IMR-90 (cell line): ENCODE measurements at regions not wholly inside any gene's neighbourhood (a gene's known extent, or its start where the extent isn't known, plus 50 kb on each side); places are given as distances from the start of the nearest gene placed in this dataset.

Source experiments
- ATAC-seq: fragments of 200-7000 bp; cut with Tn5 transposase; 2 replicates; pipeline ENCODE4 v1.9.1; 2020; ENCODE audit warnings: low read depth, mild to moderate bottlenecking, moderate library complexity
- BruUV-seq: library from RNA; stranded (reverse); fragments of 400-500 nt; replicated peaks from 2 replicates; lab custom pipeline; 2021; lab: Mats Ljungman, UMichigan
- CTCF ChIA-PET: fragments of 300-600 bp; formaldehyde crosslinking; extraction: SDS; loops from one replicate; lab custom pipeline; 2021; ENCODE audit warnings: antibody characterized with exemption; lab: Yijun Ruan, JAX
- POLR2A ChIA-PET: fragments of 300-600 bp; sonication (Branson Sonifier 250); formaldehyde crosslinking; loops from one replicate; lab custom pipeline; 2022; ENCODE audit warnings: antibody characterized with exemption; ENCODE audit not compliant: unreplicated experiment; lab: Charles Lee
- DNase-seq: peaks from one replicate; pipeline ENCODE4 v3.0.0; 2013
- H2AFZ ChIP-seq: replicated peaks from 2 replicates; pipeline ENCODE3; 2013; ENCODE audit warnings: low read length, mild to moderate bottlenecking; ENCODE audit not compliant: poor library complexity
- H2AK5ac ChIP-seq: 2 replicates; pipeline ENCODE4 v1.6.1; 2013; ENCODE audit warnings: low read depth, low read length, inconsistent platforms
- H2AK9ac ChIP-seq: replicated peaks from 2 replicates; pipeline ENCODE3; 2013; ENCODE audit warnings: mild to moderate bottlenecking, low read depth, low read length, moderate library complexity; ENCODE audit not compliant: poor library complexity
- H2BK120ac ChIP-seq: 2 replicates; pipeline ENCODE4 v1.6.1; 2013; ENCODE audit warnings: low read depth, low read length, inconsistent platforms
- H2BK15ac ChIP-seq: 3 replicates; pipeline ENCODE4 v1.6.1; 2013; ENCODE audit warnings: low read depth, low read length, inconsistent platforms
- H2BK20ac ChIP-seq: 2 replicates; pipeline ENCODE4 v1.6.1; 2013; ENCODE audit warnings: low read depth, mild to moderate bottlenecking, inconsistent platforms, low read length, moderate library complexity
- H2BK5ac ChIP-seq: 2 replicates; pipeline ENCODE4 v1.6.1; 2013; ENCODE audit warnings: mild to moderate bottlenecking, low read depth, low read length, inconsistent platforms; ENCODE audit not compliant: poor library complexity, severe bottlenecking
- H3K14ac ChIP-seq: replicated peaks from 2 replicates; pipeline ENCODE4 v1.6.1; 2013; ENCODE audit warnings: low read depth, low read length, inconsistent platforms
- H3K18ac ChIP-seq: 2 replicates; pipeline ENCODE4 v1.6.1; 2013; ENCODE audit warnings: low read depth, low read length, control low read depth
- H3K23ac ChIP-seq: 2 replicates; pipeline ENCODE4 v1.6.1; 2013; ENCODE audit warnings: low read depth, low read length, inconsistent platforms
- H3K27ac ChIP-seq: 2 replicates; pipeline ENCODE4 v1.5.1; 2013; ENCODE audit warnings: mild to moderate bottlenecking, control low read depth, low read length; ENCODE audit not compliant: insufficient read depth
- H3K27me3 ChIP-seq: 2 replicates; pipeline ENCODE4 v1.6.1; 2013; ENCODE audit warnings: low read length; ENCODE audit not compliant: control insufficient read depth, insufficient read depth
- H3K36me3 ChIP-seq: 2 replicates; pipeline ENCODE4 v1.6.1; 2013; ENCODE audit warnings: low read length, mixed read lengths; ENCODE audit not compliant: control insufficient read depth, insufficient read depth
- H3K4ac ChIP-seq: 2 replicates; pipeline ENCODE4 v1.6.1; 2013; ENCODE audit warnings: low read depth, low read length, inconsistent platforms
- H3K4me1 ChIP-seq: 2 replicates; pipeline ENCODE4 v1.6.1; 2013; ENCODE audit warnings: low read length, mixed read lengths; ENCODE audit not compliant: control insufficient read depth, insufficient read depth
- H3K4me2 ChIP-seq: 2 replicates; pipeline ENCODE4 v1.6.1; 2013; ENCODE audit warnings: low read depth, mild to moderate bottlenecking, control low read depth, low read length, moderate library complexity
- H3K4me3 ChIP-seq: 2 replicates; pipeline ENCODE4 v1.5.1; 2013; ENCODE audit warnings: low read depth, mild to moderate bottlenecking, control low read depth, low read length, moderate library complexity; ENCODE audit not compliant: insufficient read depth
- H3K56ac ChIP-seq: 2 replicates; pipeline ENCODE4 v1.6.1; 2013; ENCODE audit warnings: low read length, inconsistent platforms; ENCODE audit not compliant: insufficient read depth; ENCODE audit errors: extremely low read depth
- H3K79me1 ChIP-seq, 2 experiments: 2 replicates each; pipeline ENCODE4 v1.6.1; 2013; ENCODE audit warnings: low read length in 2 of 2, inconsistent platforms in 1 of 2, low read depth in 1 of 2
- H3K9ac ChIP-seq: 2 replicates; pipeline ENCODE4 v1.6.1; 2013; ENCODE audit warnings: low read depth, low read length, control low read depth
- H3K9me1 ChIP-seq: 2 replicates; pipeline ENCODE4 v1.6.1; 2013; ENCODE audit warnings: low read length, inconsistent platforms; ENCODE audit not compliant: insufficient read depth
- H3K9me3 ChIP-seq: 2 replicates; pipeline ENCODE4 v1.6.1; 2013; ENCODE audit warnings: low read length; ENCODE audit not compliant: control insufficient read depth, insufficient read depth
- H4K20me1 ChIP-seq: 2 replicates; pipeline ENCODE4 v1.6.1; 2013; ENCODE audit warnings: low read length, inconsistent platforms; ENCODE audit not compliant: insufficient read depth
- H4K5ac ChIP-seq: 2 replicates; pipeline ENCODE4 v1.6.1; 2013; ENCODE audit warnings: mild to moderate bottlenecking, low read depth, low read length, control low read depth
- H4K8ac ChIP-seq, 2 experiments: 2 replicates each; pipeline ENCODE4 v1.6.1; 2013; ENCODE audit warnings: low read depth in 2 of 2, low read length in 2 of 2, control low read depth in 1 of 2, inconsistent platforms in 1 of 2
- H4K91ac ChIP-seq: 2 replicates; pipeline ENCODE4 v1.6.1; 2013; ENCODE audit warnings: low read depth, low read length, inconsistent platforms; ENCODE audit not compliant: insufficient read depth
- BHLHE40 ChIP-seq: fragments of 150-350 bp; IDR thresholded peaks from 2 replicates; pipeline ENCODE4 v1.6.1; 2016; ENCODE audit warnings: mild to moderate bottlenecking, low read depth, low read length
- CEBPB ChIP-seq: IDR thresholded peaks from 2 replicates; pipeline ENCODE4 v1.6.1; 2012; ENCODE audit warnings: low read depth, low read length, improper control_type of control experiment
- FOS ChIP-seq: fragments of 150-350 bp; IDR thresholded peaks from 2 replicates; pipeline ENCODE4 v1.6.1; 2016; ENCODE audit warnings: low read depth, low read length
- MAFK ChIP-seq: IDR thresholded peaks from 2 replicates; pipeline ENCODE4 v1.6.1; 2012; ENCODE audit warnings: low read depth, low read length, improper control_type of control experiment
- MAZ ChIP-seq: IDR thresholded peaks from 2 replicates; pipeline ENCODE4 v1.6.1; 2012; ENCODE audit warnings: low read depth, mild to moderate bottlenecking, low read length, improper control_type of control experiment, moderate library complexity, borderline replicate concordance
- MXI1 ChIP-seq: IDR thresholded peaks from 2 replicates; pipeline ENCODE4 v1.6.1; 2012; ENCODE audit warnings: low read depth, mild to moderate bottlenecking, low read length, moderate library complexity, borderline replicate concordance
- POLR2A ChIP-seq: IDR thresholded peaks from 2 replicates; pipeline ENCODE4 v1.6.1; 2012; ENCODE audit warnings: mild to moderate bottlenecking, low read depth, low read length
- RAD21 ChIP-seq: IDR thresholded peaks from 2 replicates; pipeline ENCODE4 v1.6.1; 2012; ENCODE audit warnings: low read length, improper control_type of control experiment
- RCOR1 ChIP-seq: IDR thresholded peaks from 2 replicates; pipeline ENCODE4 v1.6.1; 2012; ENCODE audit warnings: mild to moderate bottlenecking, low read length, improper control_type of control experiment; ENCODE audit not compliant: insufficient replicate concordance
- RFX5 ChIP-seq: IDR thresholded peaks from 2 replicates; pipeline ENCODE4 v1.8.0; 2012; ENCODE audit warnings: low read depth, mild to moderate bottlenecking, low read length, moderate library complexity
- SMC3 ChIP-seq: fragments of 150-350 bp; IDR thresholded peaks from 2 replicates; pipeline ENCODE4 v1.6.1; 2016; ENCODE audit warnings: low read depth, mild to moderate bottlenecking, antibody characterized with exemption, low read length, moderate library complexity
- WGBS, 2 experiments: methylation state at CpG; one replicate each; pipeline versions ENCODE4 v1.1.5 to v1.1.7; 2013; ENCODE audit warnings: missing lambda C conversion rate in 2 of 2; ENCODE audit not compliant: insufficient read length in 1 of 2; ENCODE audit errors: extremely low coverage in 2 of 2; 5-methylcytosine and 5-hydroxymethylcytosine counted together
- dilution Hi-C: fragments of 300-500 bp; cut with HindIII; formaldehyde crosslinking; loops from one replicate; pipeline ENCODE4 v1.14.3; 2018; ENCODE audit warnings: low sequenced_read_pairs; ENCODE audit not compliant: unreplicated experiment
- in situ Hi-C: fragments of 300-500 bp; cut with MboI; formaldehyde crosslinking; loops from 3 replicates; pipeline ENCODE4 v1.14.3; 2019; ENCODE audit warnings: low sequenced_read_pairs, inconsistent platforms, mixed read lengths
- intact Hi-C: fragments of 100-400 bp; cut with micrococcal nuclease; formaldehyde crosslinking; loops from 2 replicates; pipeline ENCODE4 v1.10.0; 2022
- TF ChIP-seq, protein P1 (sequence below): conservative IDR thresholded peaks from 2 replicates; pipeline ENCODE4 v1.5.1; 2012; ENCODE audit warnings: mild to moderate bottlenecking, low read depth, low read length, improper control_type of control experiment
- TF ChIP-seq, protein P2 (sequence below): fragments of 150-350 bp; IDR thresholded peaks from 2 replicates; pipeline ENCODE4 v1.6.1; 2017; ENCODE audit warnings: mild to moderate bottlenecking, antibody characterized with exemption, low read length, low read depth
- TF ChIP-seq, protein P3 (sequence below): fragments of 150-350 bp; IDR thresholded peaks from 2 replicates; pipeline ENCODE4 v1.6.1; 2016; ENCODE audit warnings: low read depth, mild to moderate bottlenecking, low read length, moderate library complexity, borderline replicate concordance

DNA sequence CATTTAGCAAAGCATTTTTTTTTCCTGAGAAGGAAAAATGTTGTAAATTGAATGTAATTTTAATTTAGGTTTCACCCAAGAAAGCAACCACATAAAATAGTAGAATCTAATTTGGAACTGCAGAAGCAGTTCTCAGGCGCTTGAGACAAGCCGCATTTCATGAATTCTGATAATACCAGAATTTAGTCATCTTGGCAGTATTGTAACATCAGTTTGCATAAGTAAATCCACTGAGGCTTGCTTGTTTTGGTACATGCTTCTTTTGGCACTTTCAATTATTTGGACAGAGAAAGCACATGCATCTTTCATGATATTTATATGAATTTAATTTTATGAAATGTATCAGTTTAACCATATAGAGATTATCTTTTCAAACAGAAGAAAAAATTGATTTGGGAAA is 389.7 kb upstream of the ROBO1 start:
- no peak overlapping the region for H3K23ac ChIP-seq
- no peak overlapping the region for H2AK9ac ChIP-seq
- no peak overlapping the region for H2AFZ ChIP-seq
- no peak overlapping the region for H2BK5ac ChIP-seq
- no peak overlapping the region for H2AK5ac ChIP-seq
- H2BK15ac ChIP-seq, result no peak overlapping the region
- H3K4me2 ChIP-seq, result no peak overlapping the region
- H2BK20ac ChIP-seq, result no peak overlapping the region
- no peak overlapping the region for H4K91ac ChIP-seq
- dilution Hi-C loops (no loop called here), intact Hi-C loops (no loop called here), in situ Hi-C loops (no loop called here)
- H3K4ac ChIP-seq, result no peak overlapping the region
- BruUV-seq, result no TSS peak
- no peaks in the 10 kb centered on the region for H3K4me1 ChIP-seq
- no peak overlapping the region for H3K9ac ChIP-seq
- no peak overlapping the region for H4K8ac ChIP-seq
- TF ChIP-seq, protein P1, sequence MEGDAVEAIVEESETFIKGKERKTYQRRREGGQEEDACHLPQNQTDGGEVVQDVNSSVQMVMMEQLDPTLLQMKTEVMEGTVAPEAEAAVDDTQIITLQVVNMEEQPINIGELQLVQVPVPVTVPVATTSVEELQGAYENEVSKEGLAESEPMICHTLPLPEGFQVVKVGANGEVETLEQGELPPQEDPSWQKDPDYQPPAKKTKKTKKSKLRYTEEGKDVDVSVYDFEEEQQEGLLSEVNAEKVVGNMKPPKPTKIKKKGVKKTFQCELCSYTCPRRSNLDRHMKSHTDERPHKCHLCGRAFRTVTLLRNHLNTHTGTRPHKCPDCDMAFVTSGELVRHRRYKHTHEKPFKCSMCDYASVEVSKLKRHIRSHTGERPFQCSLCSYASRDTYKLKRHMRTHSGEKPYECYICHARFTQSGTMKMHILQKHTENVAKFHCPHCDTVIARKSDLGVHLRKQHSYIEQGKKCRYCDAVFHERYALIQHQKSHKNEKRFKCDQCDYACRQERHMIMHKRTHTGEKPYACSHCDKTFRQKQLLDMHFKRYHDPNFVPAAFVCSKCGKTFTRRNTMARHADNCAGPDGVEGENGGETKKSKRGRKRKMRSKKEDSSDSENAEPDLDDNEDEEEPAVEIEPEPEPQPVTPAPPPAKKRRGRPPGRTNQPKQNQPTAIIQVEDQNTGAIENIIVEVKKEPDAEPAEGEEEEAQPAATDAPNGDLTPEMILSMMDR, result no peak
- TF ChIP-seq POLR2A, result no peak
- TF ChIP-seq RFX5, result no peak
- TF ChIP-seq, protein P2, sequence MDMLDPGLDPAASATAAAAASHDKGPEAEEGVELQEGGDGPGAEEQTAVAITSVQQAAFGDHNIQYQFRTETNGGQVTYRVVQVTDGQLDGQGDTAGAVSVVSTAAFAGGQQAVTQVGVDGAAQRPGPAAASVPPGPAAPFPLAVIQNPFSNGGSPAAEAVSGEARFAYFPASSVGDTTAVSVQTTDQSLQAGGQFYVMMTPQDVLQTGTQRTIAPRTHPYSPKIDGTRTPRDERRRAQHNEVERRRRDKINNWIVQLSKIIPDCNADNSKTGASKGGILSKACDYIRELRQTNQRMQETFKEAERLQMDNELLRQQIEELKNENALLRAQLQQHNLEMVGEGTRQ, result no peak
- no peak for TF ChIP-seq MXI1
- no peak for TF ChIP-seq RCOR1
- TF ChIP-seq FOS, result no peak
- no peak for TF ChIP-seq CEBPB
- TF ChIP-seq MAFK, result no peak
- no peak for TF ChIP-seq RAD21
- TF ChIP-seq, protein P3, sequence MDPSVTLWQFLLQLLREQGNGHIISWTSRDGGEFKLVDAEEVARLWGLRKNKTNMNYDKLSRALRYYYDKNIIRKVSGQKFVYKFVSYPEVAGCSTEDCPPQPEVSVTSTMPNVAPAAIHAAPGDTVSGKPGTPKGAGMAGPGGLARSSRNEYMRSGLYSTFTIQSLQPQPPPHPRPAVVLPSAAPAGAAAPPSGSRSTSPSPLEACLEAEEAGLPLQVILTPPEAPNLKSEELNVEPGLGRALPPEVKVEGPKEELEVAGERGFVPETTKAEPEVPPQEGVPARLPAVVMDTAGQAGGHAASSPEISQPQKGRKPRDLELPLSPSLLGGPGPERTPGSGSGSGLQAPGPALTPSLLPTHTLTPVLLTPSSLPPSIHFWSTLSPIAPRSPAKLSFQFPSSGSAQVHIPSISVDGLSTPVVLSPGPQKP, result no peak
- TF ChIP-seq SMC3, result no peak
- no peak for TF ChIP-seq BHLHE40
- TF ChIP-seq MAZ, result no peak
- H3K9me1 ChIP-seq, result no peaks in the 10 kb centered on the region
- no peak overlapping the region for H3K56ac ChIP-seq
- POLR2A ChIA-PET, result no interaction called here
- no peak overlapping the region for H4K5ac ChIP-seq
- H3K18ac ChIP-seq, result no peak overlapping the region
- no peak overlapping the region for H3K14ac ChIP-seq
- no peak for ATAC-seq
- no peaks in the 10 kb centered on the region for H3K36me3 ChIP-seq
- H3K79me1 ChIP-seq, result no peaks in the 10 kb centered on the region
- no peak overlapping the region for H3K27ac ChIP-seq
- CTCF ChIA-PET, result no interaction called here
- no peaks in the 10 kb centered on the region for H4K20me1 ChIP-seq
- H3K27me3 ChIP-seq, result no peaks in the 10 kb centered on the region
- no peak for DNase-seq
- H2BK120ac ChIP-seq, result no peak overlapping the region
- no peaks in the 10 kb centered on the region for H3K9me3 ChIP-seq
- no peak overlapping the region for H3K4me3 ChIP-seq
- no CpG with 5 or more reads among the region's 2 CpGs for WGBS, 2 experiments
